Germinal center (tissue), 1 donor: ENCODE measurements at regions not wholly inside any gene's neighbourhood (a gene's known extent, or its start where the extent isn't known, plus 50 kb on each side); places are given as distances from the start of the nearest gene placed in this dataset.

Source experiments
- DNase-seq: peaks from one replicate; pipeline ENCODE4 v3.0.0; 2012; ENCODE audit warnings: mixed read lengths, low spot score

DNA sequence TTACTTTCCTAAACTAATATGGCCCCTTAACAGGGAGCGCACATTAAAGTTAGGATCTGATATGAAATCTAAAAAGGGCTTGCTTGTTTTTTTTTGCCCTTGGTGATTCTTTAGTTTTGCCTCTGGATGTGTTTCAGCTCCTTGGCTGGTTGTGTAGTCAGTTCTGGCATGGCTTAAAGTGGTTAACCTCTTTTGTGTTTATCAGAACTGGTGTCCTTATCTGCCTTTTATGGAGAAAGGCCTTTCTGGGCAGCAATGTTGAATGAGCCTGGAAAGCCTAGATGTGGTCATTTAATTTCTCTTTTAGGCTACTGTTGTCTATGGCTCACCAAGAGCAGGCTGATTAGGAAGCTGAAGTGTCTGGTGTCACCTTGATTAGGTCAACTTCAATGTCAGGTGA lies 254.5 kb upstream of the ROPN1 start:
- no peak for DNase-seq

- no peak for DNase-seq
Measured at GRCh38 chr3:124246949-124247348, 255.0 kb upstream of the ROPN1 start.

DNA sequence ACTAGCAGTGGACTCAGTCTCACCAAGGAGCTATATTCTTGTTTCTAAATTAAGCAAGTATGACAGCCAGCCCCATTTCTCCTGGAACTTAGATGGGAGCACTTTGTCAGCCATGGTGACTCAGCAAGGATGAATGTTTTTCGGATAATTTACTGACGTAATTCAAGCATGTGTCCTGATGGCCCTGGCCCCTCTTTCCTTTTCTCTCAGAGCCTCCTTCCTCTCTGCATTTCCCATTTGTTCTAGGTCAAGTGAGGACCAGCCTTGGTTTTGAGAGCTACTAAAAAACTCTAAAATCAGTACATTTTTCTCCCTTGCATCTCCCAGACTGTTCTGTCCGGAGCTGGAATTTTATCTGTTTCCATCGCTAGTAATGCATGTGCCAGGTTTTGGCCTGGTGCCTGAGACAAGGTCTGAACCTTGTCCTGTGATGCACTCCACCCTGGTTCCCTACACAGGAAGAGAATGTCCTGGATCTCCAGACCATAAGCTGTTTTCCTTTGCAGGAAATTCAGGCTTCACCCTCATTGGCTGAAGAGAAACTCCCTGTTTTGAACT lies 256.6 kb upstream of the ROPN1 start:
- DNase-seq, result no peak

- DNase-seq, result no peak
Measured at GRCh38 chr3:124249038-124249437, 257.1 kb upstream of the ROPN1 start.

DNA sequence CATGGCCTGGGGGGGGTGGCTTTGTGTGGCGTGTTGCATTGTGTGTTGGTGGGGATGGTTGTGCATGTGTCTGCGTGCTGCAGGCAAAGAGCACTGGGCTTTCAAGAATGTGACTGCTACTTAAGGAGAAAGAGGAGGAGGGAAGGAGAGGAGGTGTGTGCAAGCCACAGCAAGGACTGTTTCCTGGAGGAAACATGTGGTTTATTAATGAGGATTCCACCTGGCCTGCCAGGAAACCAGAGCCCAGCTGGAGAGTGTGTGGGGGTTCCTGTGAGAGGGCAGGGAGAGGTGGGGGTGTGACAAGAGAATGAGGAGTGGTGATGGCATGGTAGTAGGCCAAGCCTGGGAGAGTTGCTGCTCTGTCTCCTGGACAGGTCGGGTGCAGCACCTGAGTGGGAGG lies 258.1 kb upstream of the ROPN1 start:
- DNase-seq, result no peak

DNA sequence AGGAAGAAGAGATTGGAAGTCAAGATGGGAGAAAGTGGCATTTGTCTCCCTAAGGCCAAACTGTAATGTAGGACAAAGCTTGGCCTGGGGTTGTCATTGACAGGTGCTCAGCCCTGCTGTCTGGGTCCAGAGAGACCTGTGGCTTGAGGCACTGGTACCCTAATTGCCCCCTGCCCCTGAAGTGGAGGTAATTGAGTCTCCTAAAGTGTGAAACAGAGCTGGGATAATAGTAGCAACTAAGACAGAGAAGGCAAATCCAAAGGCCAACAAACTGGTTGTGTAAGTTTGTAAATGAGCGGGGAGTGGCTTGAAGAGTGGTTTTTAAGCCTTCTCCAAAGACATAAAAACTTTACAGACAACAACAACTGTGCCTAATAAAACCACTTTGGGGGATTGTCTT lies 264.2 kb upstream of the ROPN1 start:
- DNase-seq, result no peak

DNA sequence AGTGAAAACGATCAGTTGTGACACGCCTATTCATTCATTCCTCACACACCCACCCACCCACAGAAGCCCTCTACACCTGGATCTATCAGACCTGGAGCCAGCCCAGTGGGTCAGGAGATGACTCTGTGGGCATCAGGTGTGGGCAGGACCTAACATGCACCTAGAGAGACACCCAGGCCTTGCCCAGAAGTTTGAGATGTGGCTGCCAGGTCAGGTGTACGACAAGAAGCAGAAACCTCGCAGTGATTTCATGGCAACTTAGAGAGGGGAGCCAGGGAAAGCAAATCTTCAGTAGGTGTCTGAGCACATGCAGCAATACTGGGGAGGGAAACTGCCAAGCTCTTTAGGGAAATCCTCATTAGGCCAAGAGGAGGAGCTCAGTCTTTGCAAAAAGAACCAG lies 264.7 kb upstream of the ROPN1 start:
- no peak for DNase-seq

- DNase-seq, result no peak
Measured at GRCh38 chr3:124257336-124257864, 265.5 kb upstream of the ROPN1 start.

DNA sequence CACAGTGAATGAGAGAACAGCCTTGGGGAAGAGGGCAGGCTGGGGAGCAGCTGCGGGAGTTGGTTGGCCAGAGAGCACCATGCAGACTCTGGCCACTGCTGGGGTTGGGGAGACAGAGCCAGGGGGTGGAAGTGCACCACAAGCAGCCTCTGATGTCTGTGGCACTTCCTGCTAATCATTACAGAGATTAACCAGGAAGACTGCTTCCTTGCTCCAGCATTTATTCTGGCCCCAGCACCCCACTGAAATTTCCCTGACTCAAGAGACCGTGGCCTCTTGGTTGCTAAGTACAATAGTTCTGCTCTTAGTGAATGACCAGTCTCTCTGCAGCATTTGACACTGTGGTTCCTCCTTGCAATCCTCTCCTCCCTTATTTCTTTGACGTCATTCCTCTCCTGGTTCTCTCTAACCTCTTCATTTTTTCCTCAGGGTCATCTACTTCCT lies 266.2 kb upstream of the ROPN1 start:
- no peak for DNase-seq

DNA sequence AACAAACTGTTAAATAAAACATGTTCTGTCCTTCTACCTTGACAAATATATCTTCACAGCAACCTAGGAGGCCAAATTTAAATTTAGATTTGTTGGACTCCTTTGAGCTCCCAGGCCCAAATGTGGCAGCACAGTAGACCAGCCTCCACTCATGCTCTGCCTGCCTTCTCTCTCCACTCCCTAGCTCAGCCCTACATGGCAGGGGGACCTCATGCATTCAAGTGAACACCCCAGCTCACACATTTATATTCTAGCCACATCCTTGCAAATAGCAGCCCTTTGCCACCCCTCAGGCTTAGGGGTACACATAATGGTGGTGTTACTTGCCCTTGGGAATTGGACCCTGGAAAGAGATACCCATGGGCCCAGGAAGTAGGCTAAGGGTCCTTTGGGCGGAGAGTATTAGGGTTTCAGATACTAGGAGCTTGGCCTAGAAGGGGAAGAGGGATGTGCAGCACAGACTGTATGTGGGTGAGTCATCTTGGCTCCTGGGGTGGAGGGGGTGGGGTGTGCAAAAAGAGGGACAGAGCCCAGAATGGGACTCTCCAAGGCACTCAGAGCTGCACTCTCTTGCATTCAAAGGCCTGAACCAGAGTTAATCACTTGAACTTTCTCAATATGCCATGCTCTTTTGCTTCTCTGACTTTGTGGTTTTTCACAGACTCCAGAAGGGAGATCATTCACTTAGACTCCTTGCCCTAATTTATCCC lies 268.4 kb upstream of the ROPN1 start:
- DNase-seq, result no peak

- no peak for DNase-seq
Measured at GRCh38 chr3:124261306-124261705, 269.4 kb upstream of the ROPN1 start.

DNA sequence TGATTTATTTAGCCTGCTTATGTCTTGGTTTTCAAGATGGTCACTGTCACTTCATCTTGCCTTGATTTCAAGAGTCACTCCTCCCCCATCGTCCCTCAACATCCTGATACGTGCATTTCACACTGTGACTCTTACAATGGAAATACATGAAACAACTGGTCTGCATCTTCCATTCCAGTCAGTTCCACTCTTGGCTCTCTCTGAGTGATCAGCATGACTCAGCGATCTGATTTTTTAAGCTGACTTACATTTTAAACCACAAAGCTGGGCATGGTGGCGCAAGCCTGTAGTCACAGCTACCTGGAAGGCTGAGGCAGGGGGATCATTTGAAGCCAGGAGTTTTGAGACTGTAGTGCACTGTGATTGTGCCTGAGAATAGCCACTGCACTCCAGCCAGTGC lies 271.2 kb upstream of the ROPN1 start:
- DNase-seq, result no peak

DNA sequence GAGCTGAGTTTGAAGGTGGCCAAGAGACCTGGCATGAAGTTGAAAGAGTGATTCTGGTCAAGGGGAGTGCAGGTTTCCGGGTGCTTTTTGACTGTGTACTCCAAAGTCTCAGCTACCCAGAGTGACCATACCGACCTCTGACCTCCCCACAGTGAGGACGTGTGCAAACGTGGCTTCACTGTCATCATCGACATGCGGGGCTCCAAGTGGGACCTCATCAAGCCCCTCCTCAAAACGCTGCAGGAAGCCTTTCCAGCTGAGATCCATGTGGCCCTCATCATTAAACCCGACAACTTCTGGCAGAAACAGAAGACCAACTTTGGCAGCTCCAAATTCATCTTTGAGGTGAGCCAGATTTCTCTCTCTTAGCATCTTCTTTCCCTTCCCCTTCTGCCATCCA lies 272.4 kb upstream of the ROPN1 start:
- no peak for DNase-seq

DNA sequence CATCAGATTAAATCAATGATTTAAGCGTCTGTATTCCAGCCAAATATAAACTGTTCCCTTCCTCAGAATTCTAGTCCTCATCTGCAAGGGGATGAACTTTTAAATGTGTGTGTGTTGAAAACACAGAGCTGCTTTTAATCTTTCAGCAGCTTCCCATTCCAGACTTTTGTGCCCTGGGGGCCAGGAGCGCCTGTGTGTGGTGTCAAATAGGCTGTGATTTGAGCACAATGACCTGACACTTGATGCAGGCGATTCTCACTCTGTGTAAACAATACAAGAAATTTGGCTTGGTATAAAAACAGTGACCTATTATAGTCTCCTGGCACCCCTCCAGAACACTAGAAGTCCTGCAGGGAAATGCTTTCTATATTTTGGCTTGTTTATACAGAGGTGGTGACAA lies 274.6 kb upstream of the ROPN1 start:
- no peak for DNase-seq

DNA sequence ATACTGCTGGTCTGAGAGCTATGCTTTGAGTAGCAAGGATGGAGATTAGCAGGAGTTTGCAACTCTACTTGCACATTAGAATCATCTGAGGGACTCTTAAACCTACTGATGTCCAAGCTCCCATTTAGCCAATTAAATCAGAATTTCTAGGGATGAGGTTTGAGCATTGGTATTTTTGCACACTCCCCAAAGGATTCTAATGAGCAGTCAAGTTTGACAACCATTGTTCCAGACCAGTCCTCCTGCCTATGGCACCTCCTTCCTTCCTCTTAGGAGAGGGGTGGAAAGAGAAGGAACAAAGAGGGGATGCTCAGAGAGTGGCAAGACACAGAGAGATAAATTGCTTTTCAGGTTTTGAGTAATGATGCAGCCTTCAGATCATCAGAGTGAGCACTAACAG lies 275.5 kb upstream of the ROPN1 start:
- no peak for DNase-seq

DNA sequence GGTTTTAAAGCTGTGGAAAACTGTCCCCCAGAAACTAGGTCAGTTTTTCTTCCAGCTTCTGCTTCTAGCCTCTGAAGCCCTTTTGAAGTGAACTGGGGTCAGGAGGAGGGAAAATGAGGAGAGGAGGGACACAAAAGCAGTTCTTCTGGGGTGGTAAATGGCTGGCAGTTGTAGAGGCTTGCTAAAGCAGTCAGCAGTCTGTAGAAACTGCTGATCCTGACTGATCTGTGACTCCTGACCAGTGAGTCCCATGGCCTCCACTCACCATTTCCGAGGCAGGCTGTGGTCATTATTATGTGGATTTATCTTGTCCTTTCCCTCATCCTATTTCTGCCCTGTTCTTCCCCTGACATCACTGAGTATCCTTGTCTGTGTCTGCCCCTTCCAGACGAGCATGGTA lies 276.4 kb upstream of the ROPN1 start:
- no peak for DNase-seq

- no peak for DNase-seq
Measured at GRCh38 chr3:124269619-124270018, 277.7 kb upstream of the ROPN1 start.

DNA sequence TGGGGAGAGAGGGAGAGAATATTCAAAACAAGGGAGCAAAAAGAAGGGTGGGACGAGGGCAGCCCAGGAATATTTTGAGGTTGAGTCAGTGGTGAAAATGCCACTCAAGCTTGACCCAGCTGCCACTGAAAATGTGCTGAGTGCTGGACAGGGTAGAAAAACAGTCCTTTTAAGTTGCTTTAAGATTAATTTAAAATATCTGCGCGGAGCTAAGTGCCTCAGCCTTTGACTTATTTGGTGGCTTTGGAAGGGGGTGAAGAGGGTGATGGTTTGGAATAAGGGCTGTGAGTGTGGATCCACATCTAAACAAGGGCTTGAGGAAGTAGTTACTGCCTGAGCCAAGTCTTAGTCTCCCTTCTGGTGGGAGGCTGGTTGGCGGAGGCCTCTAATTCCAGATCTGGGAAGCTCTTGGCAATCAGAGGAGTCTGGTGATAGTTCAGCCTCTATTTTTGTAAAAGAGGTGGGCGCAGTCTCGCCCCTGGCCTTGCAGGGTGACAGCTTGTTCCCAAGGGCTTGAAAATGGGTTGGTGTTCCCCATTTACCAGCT lies 280.8 kb upstream of the ROPN1 start:
- no peak for DNase-seq

DNA sequence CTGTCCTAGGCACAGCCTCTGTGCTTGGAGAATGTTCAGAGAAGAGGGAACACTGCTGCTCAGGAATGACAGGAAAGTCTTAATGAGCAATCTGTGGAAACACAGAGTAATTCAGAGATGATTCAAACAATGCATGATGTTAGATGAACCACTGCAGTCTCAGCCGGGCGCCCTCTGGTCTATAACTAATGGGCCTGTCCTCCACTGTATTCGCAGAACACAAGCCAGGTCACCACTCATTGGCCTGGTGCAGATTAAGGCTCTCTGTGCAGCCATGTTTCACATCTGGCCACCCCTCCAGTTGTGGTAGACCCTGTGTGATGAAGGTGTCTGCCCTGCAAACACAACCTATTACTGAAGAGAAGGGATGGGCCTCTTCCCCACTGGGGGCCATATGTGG lies 281.7 kb upstream of the ROPN1 start:
- no peak for DNase-seq

- no peak for DNase-seq
Measured at GRCh38 chr3:124274051-124274450, 282.1 kb upstream of the ROPN1 start.

- no peak for DNase-seq
Measured at GRCh38 chr3:124275412-124275811, 283.5 kb upstream of the ROPN1 start.

GRCh38 chr3:124276133-124276532 lies 284.2 kb upstream of the ROPN1 start:
- DNase-seq, result no peak

- no peak for DNase-seq
Measured at GRCh38 chr3:124276539-124277143, 284.7 kb upstream of the ROPN1 start.
